ENCODE measurements at regions not wholly inside any gene's neighbourhood (a gene's known extent, or its start where the extent isn't known, plus 50 kb on each side); places are given as distances from the start of the nearest gene placed in this dataset.

- no peak overlapping the region for H3K4me3 ChIP-seq (ENCODE audit: low read length)
- no peak overlapping the region for H3K9ac ChIP-seq (ENCODE audit: low read depth, low read length)
- no peaks in the 10 kb centered on the region for H3K36me3 ChIP-seq (ENCODE audit: insufficient read depth, low read depth, low read length)
- no peaks in the 10 kb centered on the region for H3K27me3 ChIP-seq (ENCODE audit: insufficient read depth, low read length)
- no peaks in the 10 kb centered on the region for H3K4me1 ChIP-seq (ENCODE audit: insufficient read depth, low read length)
- H3K27ac ChIP-seq (ENCODE audit: low read length) = no peak overlapping the region
- no peaks in the 10 kb centered on the region for H3K9me3 ChIP-seq (ENCODE audit: insufficient read depth, low read depth, low read length)
These were observed 74.4 kb upstream of the TMEM108 start for GRCh38 chr3:132963786-132964185.

- Histone ChIP-seq H3K27ac (ENCODE audit: low read length) (no peak overlapping the region), H3K9ac (ENCODE audit: low read depth, low read length) (no peak overlapping the region), H3K4me3 (ENCODE audit: low read length) (no peak overlapping the region), H3K9me3 (ENCODE audit: insufficient read depth, low read depth, low read length) (no peaks in the 10 kb centered on the region), H3K36me3 (ENCODE audit: insufficient read depth, low read depth, low read length) (no peaks in the 10 kb centered on the region), H3K4me1 (ENCODE audit: insufficient read depth, low read length) (no peaks in the 10 kb centered on the region), H3K27me3 (ENCODE audit: insufficient read depth, low read length) (no peaks in the 10 kb centered on the region)
These were observed 76.2 kb upstream of the TMEM108 start for GRCh38 chr3:132961991-132962390.

- Histone ChIP-seq H3K9ac (ENCODE audit: low read depth, low read length) (no peak overlapping the region), H3K4me1 (ENCODE audit: insufficient read depth, low read length) (no peaks in the 10 kb centered on the region), H3K9me3 (ENCODE audit: insufficient read depth, low read depth, low read length) (no peaks in the 10 kb centered on the region), H3K27ac (ENCODE audit: low read length) (no peak overlapping the region), H3K4me3 (ENCODE audit: low read length) (no peak overlapping the region), H3K36me3 (ENCODE audit: insufficient read depth, low read depth, low read length) (no peaks in the 10 kb centered on the region), H3K27me3 (ENCODE audit: insufficient read depth, low read length) (no peaks in the 10 kb centered on the region)
These were observed 84.5 kb upstream of the TMEM108 start for GRCh38 chr3:132953683-132954082.

GRCh38 chr3:132927896-132928295, 110.3 kb upstream of the TMEM108 start:
- Histone ChIP-seq H3K4me3 (ENCODE audit: low read length) (no peak overlapping the region), H3K9me3 (ENCODE audit: insufficient read depth, low read depth, low read length) (no peaks in the 10 kb centered on the region), H3K36me3 (ENCODE audit: insufficient read depth, low read depth, low read length) (no peaks in the 10 kb centered on the region), H3K4me1 (ENCODE audit: insufficient read depth, low read length) (no peaks in the 10 kb centered on the region), H3K27me3 (ENCODE audit: insufficient read depth, low read length) (no peaks in the 10 kb centered on the region), H3K27ac (ENCODE audit: low read length) (no peak overlapping the region), H3K9ac (ENCODE audit: low read depth, low read length) (no peak overlapping the region)

GRCh38 chr3:132926098-132926497, 112.1 kb upstream of the TMEM108 start:
- H3K9me3 ChIP-seq (ENCODE audit: insufficient read depth, low read depth, low read length) = no peaks in the 10 kb centered on the region
- H3K9ac ChIP-seq (ENCODE audit: low read depth, low read length) = no peak overlapping the region
- no peak overlapping the region for H3K27ac ChIP-seq (ENCODE audit: low read length)
- H3K4me3 ChIP-seq (ENCODE audit: low read length) = no peak overlapping the region
- H3K4me1 ChIP-seq (ENCODE audit: insufficient read depth, low read length) = no peaks in the 10 kb centered on the region
- no peaks in the 10 kb centered on the region for H3K36me3 ChIP-seq (ENCODE audit: insufficient read depth, low read depth, low read length)
- H3K27me3 ChIP-seq (ENCODE audit: insufficient read depth, low read length) = no peaks in the 10 kb centered on the region

- H3K4me1 ChIP-seq (ENCODE audit: insufficient read depth, low read length) = no peaks in the 10 kb centered on the region
- no peaks in the 10 kb centered on the region for H3K9me3 ChIP-seq (ENCODE audit: insufficient read depth, low read depth, low read length)
- no peak overlapping the region for H3K4me3 ChIP-seq (ENCODE audit: low read length)
- H3K36me3 ChIP-seq (ENCODE audit: insufficient read depth, low read depth, low read length) = no peaks in the 10 kb centered on the region
- H3K27me3 ChIP-seq (ENCODE audit: insufficient read depth, low read length) = no peaks in the 10 kb centered on the region
- H3K9ac ChIP-seq (ENCODE audit: low read depth, low read length) = no peak overlapping the region
- no peak overlapping the region for H3K27ac ChIP-seq (ENCODE audit: low read length)
These were observed 112.8 kb upstream of the TMEM108 start for GRCh38 chr3:132925256-132925930.

GRCh38 chr3:132916096-132916495, 122.1 kb upstream of the TMEM108 start:
- no peaks in the 10 kb centered on the region for H3K9me3 ChIP-seq (ENCODE audit: insufficient read depth, low read depth, low read length)
- H3K9ac ChIP-seq (ENCODE audit: low read depth, low read length) = no peak overlapping the region
- H3K27me3 ChIP-seq (ENCODE audit: insufficient read depth, low read length) = no peaks in the 10 kb centered on the region
- H3K27ac ChIP-seq (ENCODE audit: low read length) = no peak overlapping the region
- H3K4me1 ChIP-seq (ENCODE audit: insufficient read depth, low read length) = no peaks in the 10 kb centered on the region
- H3K36me3 ChIP-seq (ENCODE audit: insufficient read depth, low read depth, low read length) = no peaks in the 10 kb centered on the region
- H3K4me3 ChIP-seq (ENCODE audit: low read length) = no peak overlapping the region

- Histone ChIP-seq H3K9me3 (ENCODE audit: insufficient read depth, low read depth, low read length) (no peaks in the 10 kb centered on the region), H3K36me3 (ENCODE audit: insufficient read depth, low read depth, low read length) (no peaks in the 10 kb centered on the region), H3K9ac (ENCODE audit: low read depth, low read length) (no peak overlapping the region), H3K4me3 (ENCODE audit: low read length) (no peak overlapping the region), H3K27me3 (ENCODE audit: insufficient read depth, low read length) (no peaks in the 10 kb centered on the region), H3K27ac (ENCODE audit: low read length) (no peak overlapping the region), H3K4me1 (ENCODE audit: insufficient read depth, low read length) (no peaks in the 10 kb centered on the region)
These were observed 125.8 kb upstream of the TMEM108 start for GRCh38 chr3:132912416-132912753.

GRCh38 chr3:132911741-132912415, 126.3 kb upstream of the TMEM108 start:
- H3K9me3 ChIP-seq (ENCODE audit: insufficient read depth, low read depth, low read length) = no peaks in the 10 kb centered on the region
- H3K4me3 ChIP-seq (ENCODE audit: low read length) = no peak overlapping the region
- no peaks in the 10 kb centered on the region for H3K36me3 ChIP-seq (ENCODE audit: insufficient read depth, low read depth, low read length)
- no peak overlapping the region for H3K27ac ChIP-seq (ENCODE audit: low read length)
- no peak overlapping the region for H3K9ac ChIP-seq (ENCODE audit: low read depth, low read length)
- H3K4me1 ChIP-seq (ENCODE audit: insufficient read depth, low read length) = no peaks in the 10 kb centered on the region
- no peaks in the 10 kb centered on the region for H3K27me3 ChIP-seq (ENCODE audit: insufficient read depth, low read length)

GRCh38 chr3:132907293-132907692, 130.9 kb upstream of the TMEM108 start:
- H3K27ac ChIP-seq (ENCODE audit: low read length) = no peak overlapping the region
- no peaks in the 10 kb centered on the region for H3K36me3 ChIP-seq (ENCODE audit: insufficient read depth, low read depth, low read length)
- no peak overlapping the region for H3K9ac ChIP-seq (ENCODE audit: low read depth, low read length)
- H3K27me3 ChIP-seq (ENCODE audit: insufficient read depth, low read length) = no peaks in the 10 kb centered on the region
- H3K4me1 ChIP-seq (ENCODE audit: insufficient read depth, low read length) = no peaks in the 10 kb centered on the region
- no peak overlapping the region for H3K4me3 ChIP-seq (ENCODE audit: low read length)
- H3K9me3 ChIP-seq (ENCODE audit: insufficient read depth, low read depth, low read length) = no peaks in the 10 kb centered on the region

GRCh38 chr3:132900481-132900880, 137.7 kb upstream of the TMEM108 start:
- Histone ChIP-seq H3K9ac (ENCODE audit: low read depth, low read length) (no peak overlapping the region), H3K4me1 (ENCODE audit: insufficient read depth, low read length) (no peaks in the 10 kb centered on the region), H3K36me3 (ENCODE audit: insufficient read depth, low read depth, low read length) (no peaks in the 10 kb centered on the region), H3K27ac (ENCODE audit: low read length) (no peak overlapping the region), H3K9me3 (ENCODE audit: insufficient read depth, low read depth, low read length) (no peaks in the 10 kb centered on the region), H3K27me3 (ENCODE audit: insufficient read depth, low read length) (no peaks in the 10 kb centered on the region), H3K4me3 (ENCODE audit: low read length) (no peak overlapping the region)

GRCh38 chr3:132898141-132898540, 140.1 kb upstream of the TMEM108 start:
- Histone ChIP-seq H3K27me3 (ENCODE audit: insufficient read depth, low read length) (no peaks in the 10 kb centered on the region), H3K4me3 (ENCODE audit: low read length) (no peak overlapping the region), H3K9me3 (ENCODE audit: insufficient read depth, low read depth, low read length) (no peaks in the 10 kb centered on the region), H3K9ac (ENCODE audit: low read depth, low read length) (no peak overlapping the region), H3K36me3 (ENCODE audit: insufficient read depth, low read depth, low read length) (no peaks in the 10 kb centered on the region), H3K27ac (ENCODE audit: low read length) (no peak overlapping the region), H3K4me1 (ENCODE audit: insufficient read depth, low read length) (no peaks in the 10 kb centered on the region)
